Liver (tissue), 3 donors: ENCODE measurements at regions not wholly inside any gene's neighbourhood (a gene's known extent, or its start where the extent isn't known, plus 50 kb on each side); places are given as distances from the start of the nearest gene placed in this dataset.

Source experiments
- CTCF ChIP-seq: fragments of 150-350 bp; IDR thresholded peaks from 2 replicates; pipeline ENCODE4 v1.5.1; 2017; ENCODE audit warnings: improper control_type of control experiment, low read depth, low read length; ENCODE audit not compliant: missing input control
- EGR1 ChIP-seq, 2 donors: IDR thresholded peaks; 2 replicates each; pipeline ENCODE4 v1.6.1; 2016 to 2018; ENCODE audit warnings: antibody characterized with exemption in 2 of 2, low read depth in 2 of 2
- REST ChIP-seq: IDR thresholded peaks from 2 replicates; pipeline ENCODE4 v1.6.1; 2016; ENCODE audit warnings: antibody characterized with exemption, mild to moderate bottlenecking
- TAF1 ChIP-seq: conservative IDR thresholded peaks from 2 replicates; pipeline ENCODE4 v1.6.1; 2016; ENCODE audit warnings: antibody characterized with exemption, mild to moderate bottlenecking
- TF ChIP-seq, protein P1 (sequence below): IDR thresholded peaks from 2 replicates; pipeline ENCODE4 v1.6.1; 2016; ENCODE audit warnings: antibody characterized with exemption
- donor health status: healthy.
- donor health status: healthy.

DNA sequence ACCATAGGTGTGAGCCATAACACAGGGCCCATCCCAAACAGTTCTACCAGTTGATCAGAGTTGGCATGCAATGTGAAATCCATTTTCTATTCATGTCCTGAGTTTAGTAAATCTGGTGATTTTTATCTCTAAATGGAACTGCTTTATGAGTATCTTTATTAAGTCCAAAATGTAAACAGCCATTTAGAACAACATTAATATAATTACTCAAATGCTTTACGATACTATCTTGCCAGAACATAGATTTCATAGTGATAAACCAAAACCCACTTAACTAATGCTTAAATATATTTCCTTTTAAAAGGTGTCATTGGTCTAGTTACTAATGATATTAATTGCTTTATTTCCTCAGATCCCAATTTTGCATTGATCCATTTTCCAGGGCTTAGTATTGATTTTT, 80.7 kb downstream of the PLCE1 start:
- TF ChIP-seq, protein P1, sequence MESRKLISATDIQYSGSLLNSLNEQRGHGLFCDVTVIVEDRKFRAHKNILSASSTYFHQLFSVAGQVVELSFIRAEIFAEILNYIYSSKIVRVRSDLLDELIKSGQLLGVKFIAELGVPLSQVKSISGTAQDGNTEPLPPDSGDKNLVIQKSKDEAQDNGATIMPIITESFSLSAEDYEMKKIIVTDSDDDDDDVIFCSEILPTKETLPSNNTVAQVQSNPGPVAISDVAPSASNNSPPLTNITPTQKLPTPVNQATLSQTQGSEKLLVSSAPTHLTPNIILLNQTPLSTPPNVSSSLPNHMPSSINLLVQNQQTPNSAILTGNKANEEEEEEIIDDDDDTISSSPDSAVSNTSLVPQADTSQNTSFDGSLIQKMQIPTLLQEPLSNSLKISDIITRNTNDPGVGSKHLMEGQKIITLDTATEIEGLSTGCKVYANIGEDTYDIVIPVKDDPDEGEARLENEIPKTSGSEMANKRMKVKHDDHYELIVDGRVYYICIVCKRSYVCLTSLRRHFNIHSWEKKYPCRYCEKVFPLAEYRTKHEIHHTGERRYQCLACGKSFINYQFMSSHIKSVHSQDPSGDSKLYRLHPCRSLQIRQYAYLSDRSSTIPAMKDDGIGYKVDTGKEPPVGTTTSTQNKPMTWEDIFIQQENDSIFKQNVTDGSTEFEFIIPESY, result no peak
- TF ChIP-seq EGR1 (IDR thresholded peaks at IDR 0.05; ENCODE audit: low read depth in 2 of 2) (no peak), TAF1 (no peak), REST (no peak), CTCF (no peak)
